SU-DHL-6 (cell line): ENCODE measurements at regions not wholly inside any gene's neighbourhood (a gene's known extent, or its start where the extent isn't known, plus 50 kb on each side); places are given as distances from the start of the nearest gene placed in this dataset.

Experiments
- EZH2phosphoT487 ChIP-seq: fragments of 200-600 bp; sonication (generic), shearing (Covaris generic); conservative IDR thresholded peaks from 2 replicates; pipeline ENCODE4 v1.6.1; 2018; ENCODE audit warnings: mild to moderate bottlenecking, antibody characterized with exemption, low read length, moderate library complexity, mixed read lengths
- TF ChIP-seq, protein P1 (sequence below): fragments of 200-600 bp; sonication (generic); IDR thresholded peaks from one replicate; pipeline ENCODE4 v1.5.1; 2017; ENCODE audit warnings: antibody characterized with exemption, mild to moderate bottlenecking, low read length, moderate library complexity; ENCODE audit not compliant: insufficient read depth, poor library complexity, severe bottlenecking

GRCh38 chr1:201645956-201646355 lies 107.0 kb downstream of the NAV1 start:
- TF ChIP-seq, protein P1, sequence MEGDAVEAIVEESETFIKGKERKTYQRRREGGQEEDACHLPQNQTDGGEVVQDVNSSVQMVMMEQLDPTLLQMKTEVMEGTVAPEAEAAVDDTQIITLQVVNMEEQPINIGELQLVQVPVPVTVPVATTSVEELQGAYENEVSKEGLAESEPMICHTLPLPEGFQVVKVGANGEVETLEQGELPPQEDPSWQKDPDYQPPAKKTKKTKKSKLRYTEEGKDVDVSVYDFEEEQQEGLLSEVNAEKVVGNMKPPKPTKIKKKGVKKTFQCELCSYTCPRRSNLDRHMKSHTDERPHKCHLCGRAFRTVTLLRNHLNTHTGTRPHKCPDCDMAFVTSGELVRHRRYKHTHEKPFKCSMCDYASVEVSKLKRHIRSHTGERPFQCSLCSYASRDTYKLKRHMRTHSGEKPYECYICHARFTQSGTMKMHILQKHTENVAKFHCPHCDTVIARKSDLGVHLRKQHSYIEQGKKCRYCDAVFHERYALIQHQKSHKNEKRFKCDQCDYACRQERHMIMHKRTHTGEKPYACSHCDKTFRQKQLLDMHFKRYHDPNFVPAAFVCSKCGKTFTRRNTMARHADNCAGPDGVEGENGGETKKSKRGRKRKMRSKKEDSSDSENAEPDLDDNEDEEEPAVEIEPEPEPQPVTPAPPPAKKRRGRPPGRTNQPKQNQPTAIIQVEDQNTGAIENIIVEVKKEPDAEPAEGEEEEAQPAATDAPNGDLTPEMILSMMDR = no peak
- no peak for TF ChIP-seq EZH2phosphoT487
